A549 (cell line): ENCODE measurements at regions not wholly inside any gene's neighbourhood (a gene's known extent, or its start where the extent isn't known, plus 50 kb on each side); places are given as distances from the start of the nearest gene placed in this dataset.

Experiments
- ATAC-seq, 2 experiments: fragments of 200-7000 bp in 1 of 2; fragments of >200 bp in 1 of 2; cut with Nextera tagmentation in 1 of 2; cut with Tn5 transposase in 1 of 2; 3 replicates each; pipeline versions ENCODE4 v1.8.0 to v1.9.1; 2018 to 2020; ENCODE audit warnings: mild to moderate bottlenecking in 1 of 2, moderate library complexity in 1 of 2
- CTCF ChIA-PET: fragments of 300-600 bp; sonication (Branson Sonifier 250); formaldehyde crosslinking; extraction: SDS; loops from one replicate; lab custom pipeline; 2021; ENCODE audit warnings: antibody characterized with exemption, inconsistent platforms; lab: Yijun Ruan, JAX
- POLR2A ChIA-PET: fragments of 350-600 bp; formaldehyde crosslinking; extraction: SDS; loops from one replicate; lab custom pipeline; 2021; ENCODE audit warnings: antibody characterized with exemption, inconsistent platforms; lab: Yijun Ruan, JAX
- DNase-seq, 2 experiments: peaks; one replicate each; pipeline versions ENCODE4 v3.0.0 to v3.0.0-alpha.2; 2011 to 2016; ENCODE audit warnings: low read depth in 1 of 2, low spot score in 1 of 2
- FAIRE-seq: peaks from 2 replicates; lab custom pipeline; 2011; peaks lifted over from hg19 to GRCh38; lab: Jason Lieb, UNC
- H3K27ac ChIP-seq, 2 experiments: fragments of >200 bp; sonication (Bioruptor Twin); formaldehyde crosslinking; 3 replicates each; pipeline ENCODE4 v1.5.1; 2016 to 2017
- H3K4me1 ChIP-seq: fragments of >200 bp; sonication (Bioruptor Twin); formaldehyde crosslinking; 3 replicates; pipeline ENCODE4 v1.6.1; 2016
- H3K4me2 ChIP-seq: fragments of >200 bp; sonication (Bioruptor Twin); formaldehyde crosslinking; 3 replicates; pipeline ENCODE4 v1.6.1; 2016
- H3K4me3 ChIP-seq: fragments of >200 bp; sonication (Bioruptor Twin); formaldehyde crosslinking; 3 replicates; pipeline ENCODE4 v1.5.1; 2016
- H3K9me3 ChIP-seq: fragments of >200 bp; sonication (Bioruptor Twin); formaldehyde crosslinking; 3 replicates; pipeline ENCODE4 v1.6.1; 2016
- ATOH8 ChIP-seq: fragments of 250-450 bp; sonication (Bioruptor Pico); IDR thresholded peaks from 2 replicates; pipeline ENCODE4 v1.5.0; 2020; ENCODE audit warnings: low read depth, mild to moderate bottlenecking, moderate library complexity
- CHD2 ChIP-seq: fragments of 150-350 bp; IDR thresholded peaks from 2 replicates; pipeline ENCODE4 v1.6.1; 2014; ENCODE audit warnings: low read length; ENCODE audit not compliant: partially characterized antibody
- CHD4 ChIP-seq: fragments of 200-600 bp; sonication (generic); IDR thresholded peaks from 2 replicates; pipeline ENCODE4 v1.6.1; 2016; ENCODE audit warnings: antibody characterized with exemption, mild to moderate bottlenecking, borderline replicate concordance
- E2F6 ChIP-seq: IDR thresholded peaks from 2 replicates; pipeline ENCODE4 v1.6.1; 2012; ENCODE audit warnings: low read depth, borderline replicate concordance
- EHMT2 ChIP-seq: fragments of 200-600 bp; sonication (generic); IDR thresholded peaks from 2 replicates; pipeline ENCODE4 v1.6.1; 2016; ENCODE audit warnings: antibody characterized with exemption, low read depth, mild to moderate bottlenecking, moderate library complexity
- ELK1 ChIP-seq: fragments of 150-350 bp; IDR thresholded peaks from 2 replicates; pipeline ENCODE4 v1.6.1; 2014; ENCODE audit warnings: low read depth, mild to moderate bottlenecking, low read length
- HMGXB4 ChIP-seq: fragments of 250-450 bp; sonication (Bioruptor Pico); IDR thresholded peaks from 2 replicates; pipeline ENCODE4 v1.5.0; 2021; ENCODE audit warnings: mild to moderate bottlenecking, moderate library complexity, borderline replicate concordance
- HOXA7 ChIP-seq: fragments of 250-450 bp; sonication (Bioruptor Pico); IDR thresholded peaks from 2 replicates; pipeline ENCODE4 v1.5.0; 2020; ENCODE audit warnings: mild to moderate bottlenecking, moderate library complexity
- HOXB13 ChIP-seq: fragments of 250-450 bp; sonication (Bioruptor Pico); IDR thresholded peaks from 2 replicates; pipeline ENCODE4 v1.5.0; 2020; ENCODE audit warnings: low read depth, mild to moderate bottlenecking, moderate library complexity
- HOXB5 ChIP-seq: fragments of 250-450 bp; sonication (Bioruptor Pico); IDR thresholded peaks from 2 replicates; pipeline ENCODE4 v1.5.0; 2020; ENCODE audit warnings: mild to moderate bottlenecking, moderate library complexity
- KDM5A ChIP-seq: fragments of 200-600 bp; sonication (generic); IDR thresholded peaks from 2 replicates; pipeline ENCODE4 v1.6.1; 2016; ENCODE audit warnings: antibody characterized with exemption, mild to moderate bottlenecking
- MAFK ChIP-seq: fragments of 450-650 bp; IDR thresholded peaks from 2 replicates; pipeline ENCODE4 v1.6.1; 2014; ENCODE audit not compliant: partially characterized antibody
- MAX ChIP-seq: IDR thresholded peaks from 2 replicates; pipeline ENCODE4 v1.6.1; 2012
- MAZ ChIP-seq: fragments of 150-350 bp; IDR thresholded peaks from 2 replicates; pipeline ENCODE4 v1.6.1; 2014; ENCODE audit warnings: antibody characterized with exemption, low read depth, low read length, borderline replicate concordance
- NFE2L2 ChIP-seq: fragments of 150-350 bp; conservative IDR thresholded peaks from 2 replicates; pipeline ENCODE4 v1.6.1; 2014; ENCODE audit warnings: low read length
- REST ChIP-seq: fragments of 200-600 bp; sonication (generic); IDR thresholded peaks from 2 replicates; pipeline ENCODE4 v1.6.1; 2016; ENCODE audit warnings: antibody characterized with exemption, mild to moderate bottlenecking, moderate library complexity
- RNF2 ChIP-seq: fragments of 200-600 bp; sonication (generic); IDR thresholded peaks from 2 replicates; pipeline ENCODE4 v1.6.1; 2016; ENCODE audit warnings: low read depth, mild to moderate bottlenecking, antibody characterized with exemption, moderate library complexity, borderline replicate concordance
- SMC3 ChIP-seq: fragments of >200 bp; sonication (Bioruptor Twin); formaldehyde crosslinking; IDR thresholded peaks from 3 replicates; pipeline ENCODE4 v1.6.1; 2018; ENCODE audit warnings: inconsistent platforms
- TFCP2L1 ChIP-seq: fragments of 250-450 bp; sonication (Bioruptor Pico); IDR thresholded peaks from 2 replicates; pipeline ENCODE4 v1.5.0; 2021; ENCODE audit warnings: mild to moderate bottlenecking
- TP53 ChIP-seq: fragments of 250-450 bp; sonication (Bioruptor Pico); IDR thresholded peaks from 2 replicates; pipeline ENCODE4 v1.5.0; 2021; ENCODE audit warnings: mild to moderate bottlenecking, moderate library complexity
- ZFP36 ChIP-seq: fragments of 450-650 bp; IDR thresholded peaks from 2 replicates; pipeline ENCODE4 v1.6.1; 2014; ENCODE audit warnings: borderline replicate concordance; ENCODE audit not compliant: partially characterized antibody
- ZSCAN20 ChIP-seq: fragments of 250-450 bp; sonication (Bioruptor Pico); IDR thresholded peaks from 2 replicates; pipeline ENCODE4 v1.8.0; 2022; ENCODE audit warnings: mild to moderate bottlenecking, moderate library complexity
- WGBS: methylation state at CpG from one replicate; pipeline ENCODE4 v1.1.6; 2017; ENCODE audit errors: missing lambda C conversion rate; 5-methylcytosine and 5-hydroxymethylcytosine counted together

- no peak overlapping the region for H3K4me3 ChIP-seq
- no peak overlapping the region for H3K4me2 ChIP-seq
- DNase-seq = no peak
- no peaks in the 10 kb centered on the region for H3K9me3 ChIP-seq
- TF ChIP-seq EHMT2 (no peak), RNF2 (no peak), NFE2L2 (no peak), ATOH8 (CRISPR knock-in tag) (no peak), MAZ (no peak), REST (no peak), HMGXB4 (CRISPR knock-in tag) (no peak), ELK1 (no peak), SMC3 (no peak), CHD2 (no peak), MAX (no peak), KDM5A (no peak)
- TF ChIP-seq, all 56 proteins: peak for 0
- ATAC-seq (no peak), FAIRE-seq (no peak)
- Histone ChIP-seq H3K27ac (no peak overlapping the region), H3K4me1 (peaks cover 20% of the 10 kb centered on the region)
- 71% methylated on average over 5 of the region's 5 CpGs for WGBS
- ChIA-PET CTCF (no interaction called here), POLR2A (no interaction called here)
Observed at GRCh38 chr6:151671195-151671594, 136.3 kb upstream of the ESR1 start.

GRCh38 chr6:151674578-151674977, 132.9 kb upstream of the ESR1 start:
- CTCF ChIA-PET = interaction anchor here (1.2 to 1.6 kb wide), 3 partner anchors 27 to 594 kb away, joined by 3 to 5 read pairs (median 4); no protein-coding TSS in a partner anchor
- Histone ChIP-seq H3K27ac (no peak overlapping the region), H3K4me2 (no peak overlapping the region), H3K4me3 (no peak overlapping the region), H3K4me1 (peaks cover 3% of the 10 kb centered on the region; the same call in 2 of the 3 replicates), H3K9me3 (no peaks in the 10 kb centered on the region)
- ATAC-seq (no peak), FAIRE-seq (no peak), DNase-seq (no peak)
- no peak for TF ChIP-seq TFCP2L1 (CRISPR knock-in tag)
- TF ChIP-seq NFE2L2 = no peak
- no peak for TF ChIP-seq HOXB13 (CRISPR knock-in tag)
- no peak for TF ChIP-seq ZFP36
- no peak for TF ChIP-seq E2F6
- TF ChIP-seq HOXB5 (CRISPR knock-in tag) = no peak
- no peak for TF ChIP-seq HOXA7 (CRISPR knock-in tag)
- TF ChIP-seq ZSCAN20 = no peak
- TF ChIP-seq CHD4 = no peak
- no peak for TF ChIP-seq MAFK
- no peak for TF ChIP-seq TP53
- 89% methylated on average over 3 of the region's 3 CpGs for WGBS
- POLR2A ChIA-PET = no interaction called here
